ENCODE measurements at regions not wholly inside any gene's neighbourhood (a gene's known extent, or its start where the extent isn't known, plus 50 kb on each side); places are given as distances from the start of the nearest gene placed in this dataset.

- intact Hi-C loops (cut with DNase I) = loop anchor here in 1 of 10 donors (10.0 kb wide), 1 partner anchor 56 kb away; no protein-coding TSS in a partner anchor
These were observed 156.1 kb downstream of the LURAP1L start for GRCh38 chr9:12930906-12931305.

GRCh38 chr9:12933957-12934356 lies 159.1 kb downstream of the LURAP1L start:
- Histone ChIP-seq H3K4me1 (peaks cover 0 to 18% (median 0%) of the 10 kb centered on the region in 12 donors), H3K9me3 (no peaks in the 10 kb centered on the region), H3K27me3 (no peaks in the 10 kb centered on the region), H3K4me3 (no peak overlapping the region), H3K27ac (no peak overlapping the region), H3K36me3 (no peaks in the 10 kb centered on the region)
- no peak for TF ChIP-seq CTCF (IDR thresholded peaks at IDR 0.05)
- no peak for TF ChIP-seq POLR2A (IDR thresholded peaks at IDR 0.05)
- ATAC-seq (no peak), DNase-seq (no peak)
- WGBS, 4 donors = 37 to 69% (median 64%) methylated on average over 2 of the region's 2 CpGs
- intact Hi-C loops (cut with DNase I) = loop anchor here in 1 of 10 donors (10.0 kb wide), 1 partner anchor 59 kb away; no protein-coding TSS in a partner anchor

More at GRCh38 chr9:12930906-12931305, 156.1 kb downstream of the LURAP1L start:
- no peak for DNase-seq
- ATAC-seq = no peak
- WGBS, 4 donors = 46 to 70% (median 63%) methylated on average over 4 of the region's 4 CpGs
- H3K9me3 ChIP-seq = no peaks in the 10 kb centered on the region
- H3K4me3 ChIP-seq = no peak overlapping the region
- TF ChIP-seq CTCF (IDR thresholded peaks at IDR 0.05) (no peak), POLR2A (IDR thresholded peaks at IDR 0.05) (no peak)
- no peaks in the 10 kb centered on the region for H3K27me3 ChIP-seq
- H3K4me1 ChIP-seq = peaks cover 0 to 18% (median 0%) of the 10 kb centered on the region in 12 donors
- no peaks in the 10 kb centered on the region for H3K36me3 ChIP-seq
- no peak overlapping the region for H3K27ac ChIP-seq

GRCh38 chr9:12934545-12935272 lies 159.9 kb downstream of the LURAP1L start:
- 83 to 94% (median 87%) methylated on average over 6 of the region's 6 CpGs for WGBS, 4 donors
- intact Hi-C loops (cut with DNase I) = loop anchor here in 1 of 10 donors (10.0 kb wide), 1 partner anchor 60 kb away; no protein-coding TSS in a partner anchor
- peak in 1 of 4 donors; percentile 43 for ATAC-seq

More at GRCh38 chr9:12934545-12935272, 159.9 kb downstream of the LURAP1L start:
- DNase-seq = no peak
- Histone ChIP-seq H3K27ac (no peak overlapping the region), H3K9me3 (no peaks in the 10 kb centered on the region), H3K27me3 (no peaks in the 10 kb centered on the region), H3K36me3 (no peaks in the 10 kb centered on the region), H3K4me3 (no peak overlapping the region), H3K4me1 (peaks cover 0 to 18% (median 0%) of the 10 kb centered on the region in 12 donors)
- TF ChIP-seq CTCF (IDR thresholded peaks at IDR 0.05) (no peak), POLR2A (IDR thresholded peaks at IDR 0.05) (no peak)

Data from heart left ventricle (tissue), 16 donors.